Activated CD8-positive, alpha-beta memory T cell treated with anti-CD3 and anti-CD28 coated beads, Interleukin-2, amount 50 U/mL, for 4 hours (primary cell): ENCODE measurements at regions not wholly inside any gene's neighbourhood (a gene's known extent, or its start where the extent isn't known, plus 50 kb on each side); places are given as distances from the start of the nearest gene placed in this dataset.

Source experiments
- DNase-seq: peaks from one replicate; pipeline ENCODE4 v3.0.0-alpha.2; 2020

GRCh38 chr6:113596387-113597230 is 260.5 kb upstream of the MARCKS start:
- DNase-seq = no peak

GRCh38 chr6:113597231-113597583 is 259.9 kb upstream of the MARCKS start:
- no peak for DNase-seq

GRCh38 chr6:113598786-113599185 is 258.4 kb upstream of the MARCKS start:
- no peak for DNase-seq

GRCh38 chr6:113599444-113599843 is 257.7 kb upstream of the MARCKS start:
- no peak for DNase-seq

- DNase-seq = no peak
These were observed 256.4 kb upstream of the MARCKS start for GRCh38 chr6:113600551-113601339.

GRCh38 chr6:113607821-113608545 is 249.2 kb upstream of the MARCKS start:
- no peak for DNase-seq

- no peak for DNase-seq
These were observed 246.7 kb upstream of the MARCKS start for GRCh38 chr6:113610377-113610988.

GRCh38 chr6:113616701-113617274 is 240.4 kb upstream of the MARCKS start:
- DNase-seq = no peak

GRCh38 chr6:113619077-113619476 is 238.1 kb upstream of the MARCKS start:
- no peak for DNase-seq

- DNase-seq = no peak
These were observed 236.8 kb upstream of the MARCKS start for GRCh38 chr6:113620386-113620785.

GRCh38 chr6:113622254-113622653 is 234.9 kb upstream of the MARCKS start:
- no peak for DNase-seq

GRCh38 chr6:113623129-113623528 is 234.0 kb upstream of the MARCKS start:
- DNase-seq = no peak

GRCh38 chr6:113625850-113626249 is 231.3 kb upstream of the MARCKS start:
- DNase-seq = no peak

GRCh38 chr6:113626475-113626874 is 230.7 kb upstream of the MARCKS start:
- DNase-seq = no peak

- DNase-seq = no peak
These were observed 229.7 kb upstream of the MARCKS start for GRCh38 chr6:113627480-113627879.

GRCh38 chr6:113629256-113629655 is 227.9 kb upstream of the MARCKS start:
- DNase-seq = no peak

GRCh38 chr6:113629975-113630737 is 227.0 kb upstream of the MARCKS start:
- no peak for DNase-seq

GRCh38 chr6:113630738-113631535 is 226.2 kb upstream of the MARCKS start:
- no peak for DNase-seq

GRCh38 chr6:113631666-113632065 is 225.5 kb upstream of the MARCKS start:
- DNase-seq = no peak

- DNase-seq = peak; percentile 14
These were observed 224.8 kb upstream of the MARCKS start for GRCh38 chr6:113632220-113632864.

- DNase-seq = no peak
These were observed 223.5 kb upstream of the MARCKS start for GRCh38 chr6:113633638-113634037.
